HEK293 (cell line): ENCODE measurements at regions not wholly inside any gene's neighbourhood (a gene's known extent, or its start where the extent isn't known, plus 50 kb on each side); places are given as distances from the start of the nearest gene placed in this dataset.

Experiments used
- CTCF ChIA-PET: fragments of 350-600 bp; formaldehyde crosslinking; extraction: SDS; loops from one replicate; lab custom pipeline; 2021; ENCODE audit warnings: antibody characterized with exemption; lab: Yijun Ruan, JAX
- POLR2A ChIA-PET: fragments of 300-600 bp; formaldehyde crosslinking; extraction: SDS; loops from one replicate; lab custom pipeline; 2020; ENCODE audit warnings: antibody characterized with exemption, inconsistent platforms; lab: Yijun Ruan, JAX
- H3K27ac ChIP-seq: fragments of 200-500 bp; sonication (Bioruptor generic); 2 replicates; pipeline ENCODE4 v1.5.1; 2014; ENCODE audit warnings: low read depth, low read length, control low read depth, inconsistent platforms; ENCODE audit errors: extremely low read depth
- H3K36me3 ChIP-seq, 2 experiments: fragments of 200-500 bp in 1 of 2; sonication (Bioruptor generic) in 1 of 2; 1 replicate in 1 of 2; 2 replicates in 1 of 2; pipeline ENCODE4 v1.5.1; 2014 to 2017; ENCODE audit warnings: inconsistent platforms in 2 of 2, low read length in 2 of 2; ENCODE audit not compliant: control insufficient read depth in 2 of 2, insufficient read depth in 1 of 2
- H3K4me1 ChIP-seq: fragments of 200-500 bp; sonication (Bioruptor generic); 2 replicates; pipeline ENCODE4 v1.5.1; 2014; ENCODE audit warnings: mild to moderate bottlenecking, low read length, inconsistent platforms; ENCODE audit not compliant: control insufficient read depth, insufficient read depth
- H3K4me3 ChIP-seq: 2 replicates; pipeline ENCODE4 v1.5.1; 2011; ENCODE audit warnings: low read depth, mild to moderate bottlenecking, control low read depth, low read length, moderate library complexity
- H3K9me3 ChIP-seq: fragments of 200-500 bp; sonication (Bioruptor generic); 2 replicates; pipeline ENCODE4 v1.5.1; 2014; ENCODE audit warnings: low read depth, low read length, inconsistent platforms; ENCODE audit not compliant: control insufficient read depth, insufficient read depth
- BCL11B ChIP-seq: fragments of 450-650 bp; formaldehyde crosslinking; IDR thresholded peaks from 2 replicates; pipeline ENCODE4 v1.5.1; 2016; ENCODE audit warnings: low read depth, missing biosample characterization, missing genetic modification characterization
- KLF7 ChIP-seq: fragments of 450-650 bp; formaldehyde crosslinking; IDR thresholded peaks from 2 replicates; pipeline ENCODE4 v1.5.1; 2016; ENCODE audit warnings: missing biosample characterization, missing genetic modification characterization, borderline replicate concordance
- TCF7L2 ChIP-seq: IDR thresholded peaks from 2 replicates; pipeline ENCODE4 v1.6.1; 2011; ENCODE audit warnings: low read depth, mild to moderate bottlenecking, inconsistent platforms, low read length, moderate library complexity, borderline replicate concordance
- ZNF114 ChIP-seq: fragments of 450-650 bp; formaldehyde crosslinking; IDR thresholded peaks from 2 replicates; pipeline ENCODE4 v1.5.0; 2017; ENCODE audit warnings: missing biosample characterization, missing genetic modification characterization
- ZNF140 ChIP-seq: fragments of 450-650 bp; formaldehyde crosslinking; IDR thresholded peaks from 2 replicates; pipeline ENCODE4 v1.5.1; 2016; ENCODE audit warnings: missing biosample characterization, missing genetic modification characterization
- ZNF146 ChIP-seq: fragments of 450-650 bp; formaldehyde crosslinking; IDR thresholded peaks from 2 replicates; pipeline ENCODE4 v1.5.1; 2016; ENCODE audit warnings: missing biosample characterization, missing genetic modification characterization
- ZNF174 ChIP-seq: fragments of 450-650 bp; formaldehyde crosslinking; IDR thresholded peaks from 2 replicates; pipeline ENCODE4 v1.5.0; 2017; ENCODE audit warnings: missing biosample characterization, mild to moderate bottlenecking, missing genetic modification characterization
- ZNF223 ChIP-seq: fragments of 450-650 bp; formaldehyde crosslinking; IDR thresholded peaks from 2 replicates; pipeline ENCODE4 v1.5.1; 2016; ENCODE audit warnings: missing biosample characterization, missing genetic modification characterization
- ZNF239 ChIP-seq: fragments of 450-650 bp; formaldehyde crosslinking; IDR thresholded peaks from 2 replicates; pipeline ENCODE4 v1.5.1; 2016; ENCODE audit warnings: missing biosample characterization, missing genetic modification characterization
- ZNF274 ChIP-seq, 2 experiments: fragments of 200-500 bp in 1 of 2; fragments of 450-650 bp in 1 of 2; sonication (Bioruptor generic) in 1 of 2; formaldehyde crosslinking in 1 of 2; IDR thresholded peaks; 2 replicates each; pipeline versions ENCODE4 v1.5.1 to v1.6.1; 2014 to 2016; ENCODE audit warnings: borderline replicate concordance in 1 of 2, inconsistent platforms in 1 of 2, low read length in 1 of 2, missing biosample characterization in 1 of 2, missing genetic modification characterization in 1 of 2
- ZNF488 ChIP-seq: fragments of 450-650 bp; formaldehyde crosslinking; IDR thresholded peaks from 2 replicates; pipeline ENCODE4 v1.5.1; 2016; ENCODE audit warnings: missing biosample characterization, missing genetic modification characterization
- ZNF529 ChIP-seq: fragments of 450-650 bp; formaldehyde crosslinking; IDR thresholded peaks from 2 replicates; pipeline ENCODE4 v1.5.1; 2017; ENCODE audit warnings: missing genetic modification characterization, missing biosample characterization; ENCODE audit not compliant: insufficient replicate concordance
- ZNF621 ChIP-seq: fragments of 450-650 bp; formaldehyde crosslinking; IDR thresholded peaks from 2 replicates; pipeline ENCODE4 v1.5.1; 2017; ENCODE audit warnings: missing biosample characterization, missing genetic modification characterization
- ZNF623 ChIP-seq: fragments of 450-650 bp; formaldehyde crosslinking; IDR thresholded peaks from 2 replicates; pipeline ENCODE4 v1.5.1; 2016; ENCODE audit warnings: missing biosample characterization, missing genetic modification characterization
- ZNF658 ChIP-seq: fragments of 450-650 bp; formaldehyde crosslinking; IDR thresholded peaks from 2 replicates; pipeline ENCODE4; 2016; ENCODE audit warnings: missing biosample characterization, missing genetic modification characterization
- ZNF747 ChIP-seq: fragments of 450-650 bp; formaldehyde crosslinking; IDR thresholded peaks from 2 replicates; pipeline ENCODE4 v1.5.1; 2016; ENCODE audit warnings: missing biosample characterization, missing genetic modification characterization
- ZNF76 ChIP-seq: fragments of 450-650 bp; formaldehyde crosslinking; IDR thresholded peaks from 2 replicates; pipeline ENCODE4; 2016; ENCODE audit warnings: low read depth, missing biosample characterization, missing genetic modification characterization, borderline replicate concordance
- ZNF776 ChIP-seq: fragments of 450-650 bp; formaldehyde crosslinking; IDR thresholded peaks from 2 replicates; pipeline ENCODE4 v1.5.0; 2017; ENCODE audit warnings: missing biosample characterization, missing genetic modification characterization, borderline replicate concordance
- ZNF843 ChIP-seq: fragments of 450-650 bp; formaldehyde crosslinking; IDR thresholded peaks from 2 replicates; pipeline ENCODE4 v1.5.1; 2016; ENCODE audit warnings: missing biosample characterization, missing genetic modification characterization
- ZSCAN16 ChIP-seq: fragments of 450-650 bp; formaldehyde crosslinking; IDR thresholded peaks from 2 replicates; pipeline ENCODE4 v1.5.1; 2016; ENCODE audit warnings: missing biosample characterization, missing genetic modification characterization
- TF ChIP-seq, protein P1 (sequence below): fragments of 450-650 bp; formaldehyde crosslinking; IDR thresholded peaks from 2 replicates; pipeline ENCODE4 v1.5.1; 2017; ENCODE audit warnings: missing biosample characterization, missing genetic modification characterization

GRCh38 chr15:85905751-85906450, 111.2 kb upstream of the KLHL25 start (continued):
- TF ChIP-seq ZNF239 (tag by site-specific recombination) (no peak), ZNF747 (tag by site-specific recombination) (no peak), ZNF174 (tag by site-specific recombination) (no peak), ZNF76 (no peak)
- TF ChIP-seq, all 188 proteins: peak for 0

DNA sequence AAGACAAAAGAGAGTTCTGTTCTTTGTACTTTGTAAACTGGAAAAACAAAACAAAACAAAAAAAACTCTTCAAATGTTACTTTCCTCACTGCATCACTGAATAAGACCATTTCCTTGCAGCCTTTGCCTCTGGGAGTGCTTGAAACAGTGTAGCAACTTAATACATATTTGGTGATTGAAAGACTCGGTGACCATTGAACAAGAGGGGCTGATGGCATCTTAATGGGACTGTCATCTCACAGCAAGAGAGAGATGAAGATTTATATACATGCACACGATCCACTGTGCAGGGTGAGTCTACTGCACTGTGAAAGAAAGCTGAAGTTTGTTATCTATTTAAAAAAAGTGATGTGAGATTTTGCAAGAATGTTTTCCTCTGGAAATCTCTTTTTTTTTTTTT, 111.9 kb upstream of the KLHL25 start:
- Histone ChIP-seq H3K9me3 (no peaks in the 10 kb centered on the region), H3K4me3 (no peak overlapping the region), H3K4me1 (no peaks in the 10 kb centered on the region), H3K36me3 (no peaks in the 10 kb centered on the region), H3K27ac (no peak overlapping the region)
- TF ChIP-seq, protein P1, sequence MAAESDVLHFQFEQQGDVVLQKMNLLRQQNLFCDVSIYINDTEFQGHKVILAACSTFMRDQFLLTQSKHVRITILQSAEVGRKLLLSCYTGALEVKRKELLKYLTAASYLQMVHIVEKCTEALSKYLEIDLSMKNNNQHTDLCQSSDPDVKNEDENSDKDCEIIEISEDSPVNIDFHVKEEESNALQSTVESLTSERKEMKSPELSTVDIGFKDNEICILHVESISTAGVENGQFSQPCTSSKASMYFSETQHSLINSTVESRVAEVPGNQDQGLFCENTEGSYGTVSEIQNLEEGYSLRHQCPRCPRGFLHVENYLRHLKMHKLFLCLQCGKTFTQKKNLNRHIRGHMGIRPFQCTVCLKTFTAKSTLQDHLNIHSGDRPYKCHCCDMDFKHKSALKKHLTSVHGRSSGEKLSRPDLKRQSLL (tag by site-specific recombination) = no peak
- TF ChIP-seq ZNF223 (tag by site-specific recombination) (no peak), ZNF843 (tag by site-specific recombination) (no peak), ZNF623 (tag by site-specific recombination) (no peak)
- POLR2A ChIA-PET = no interaction called here
- CTCF ChIA-PET = interaction anchor here (1.0 kb wide), 1 partner anchor 17 kb away, joined by 3 read pairs; no protein-coding TSS in a partner anchor

GRCh38 chr15:85910834-85911233, 116.1 kb upstream of the KLHL25 start:
- H3K27ac ChIP-seq = no peak overlapping the region
- no peaks in the 10 kb centered on the region for H3K36me3 ChIP-seq
- H3K9me3 ChIP-seq = no peaks in the 10 kb centered on the region
- H3K4me1 ChIP-seq = no peaks in the 10 kb centered on the region
- no peak overlapping the region for H3K4me3 ChIP-seq
- CTCF ChIA-PET = interaction anchor here (0.5 to 0.8 kb wide), 2 partner anchors 12 to 57 kb away, joined by 4 to 5 read pairs; no protein-coding TSS in a partner anchor
- POLR2A ChIA-PET = no interaction called here
- TF ChIP-seq ZNF621 (no peak), ZNF529 (no peak), ZNF658 (tag by site-specific recombination) (no peak), ZNF274 (IDR thresholded peaks at IDR 0.05; ENCODE audit: low read length) (no peak), ZNF274 (tag by site-specific recombination; IDR thresholded peaks at IDR 0.05; ENCODE audit: borderline replicate concordance) (no peak)
- TF ChIP-seq, all 188 proteins: peak for 0

DNA sequence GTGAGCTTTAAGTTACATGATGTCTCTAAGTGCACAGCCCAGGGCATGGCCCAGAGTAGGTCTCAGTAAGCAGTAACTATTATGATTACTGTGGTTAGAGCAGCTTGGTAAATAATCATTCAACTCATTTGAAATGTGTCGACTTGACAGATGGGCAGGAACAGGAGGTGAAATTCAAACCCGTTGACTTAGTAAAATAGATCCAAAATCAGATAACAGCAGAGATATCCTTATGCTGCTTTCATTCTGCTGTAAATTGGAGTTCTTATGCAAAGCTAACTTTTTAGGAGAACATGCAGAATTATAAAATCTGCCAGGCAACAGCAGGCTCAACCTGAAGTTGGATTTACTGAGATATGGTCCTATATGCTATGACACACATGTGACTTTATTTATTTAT, 118.7 kb upstream of the KLHL25 start:
- Histone ChIP-seq H3K27ac (no peak overlapping the region), H3K36me3 (no peaks in the 10 kb centered on the region), H3K9me3 (no peaks in the 10 kb centered on the region), H3K4me3 (no peak overlapping the region), H3K4me1 (no peaks in the 10 kb centered on the region)
- TF ChIP-seq ZNF146 = no peak
- no peak for TF ChIP-seq ZNF488
- TF ChIP-seq ZSCAN16 (tag by site-specific recombination) = no peak
- ChIA-PET CTCF (interaction anchor here (0.7 kb wide), 2 partner anchors 27 to 59 kb away, joined by 3 to 4 read pairs; no protein-coding TSS in a partner anchor), POLR2A (no interaction called here)

GRCh38 chr15:85920956-85921355, 126.2 kb upstream of the KLHL25 start:
- CTCF ChIA-PET = interaction anchor here (0.8 kb wide), 1 partner anchor 56 kb away, joined by 3 read pairs; no protein-coding TSS in a partner anchor
- no peak for TF ChIP-seq ZNF114 (tag by site-specific recombination)
- TF ChIP-seq BCL11B (tag by site-specific recombination) = no peak
- TF ChIP-seq KLF7 = no peak
- no peak for TF ChIP-seq ZNF140 (tag by site-specific recombination)
- no peak for TF ChIP-seq ZNF776 (tag by site-specific recombination)
- no peak for TF ChIP-seq TCF7L2
- Histone ChIP-seq H3K4me3 (no peak overlapping the region), H3K36me3 (no peaks in the 10 kb centered on the region), H3K4me1 (no peaks in the 10 kb centered on the region), H3K9me3 (no peaks in the 10 kb centered on the region), H3K27ac (no peak overlapping the region)
- POLR2A ChIA-PET = no interaction called here
